ENCODE measurements at regions not wholly inside any gene's neighbourhood (a gene's known extent, or its start where the extent isn't known, plus 50 kb on each side); places are given as distances from the start of the nearest gene placed in this dataset.

DNA sequence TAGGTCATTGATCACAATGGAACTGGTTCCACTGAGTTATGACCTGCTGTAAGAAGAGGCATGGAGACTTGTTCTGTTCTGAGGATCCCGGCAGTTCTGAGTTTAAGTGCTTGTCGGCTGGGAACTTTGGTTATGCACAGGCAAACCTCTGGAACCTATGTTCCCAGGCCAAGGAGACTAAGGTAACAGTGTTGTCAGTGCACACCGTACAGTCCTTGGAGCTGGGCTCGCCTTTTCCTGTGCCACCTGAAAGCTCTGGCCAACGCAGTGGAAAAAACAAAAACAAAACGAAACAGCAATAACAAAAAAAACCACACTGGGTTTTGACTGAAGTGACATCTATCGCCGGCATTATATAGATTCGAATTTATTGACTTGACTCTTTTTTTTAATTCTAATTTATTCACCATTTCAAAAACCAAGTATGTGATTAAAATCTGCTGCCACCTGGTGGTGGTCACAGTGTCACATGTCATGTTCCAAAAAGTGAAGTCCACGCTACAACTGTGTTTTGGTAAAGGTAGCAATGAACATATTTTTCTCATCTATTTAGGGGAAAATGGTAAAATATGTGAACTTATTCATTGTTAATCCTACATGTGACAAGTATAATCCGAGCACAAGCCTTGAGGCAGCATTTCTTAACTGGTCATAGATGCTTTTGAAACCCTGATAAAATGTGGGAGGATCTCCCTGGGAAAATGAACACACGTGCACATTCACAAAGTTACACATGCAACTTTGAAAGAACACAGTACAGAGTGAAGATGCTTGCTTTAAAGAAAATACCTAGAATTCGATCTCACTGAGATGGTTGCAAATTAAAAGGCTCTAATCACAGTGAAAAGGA lies 113.8 kb upstream of the PPP2R2D start:
- peak; percentile 1 for DNase-seq

DNA sequence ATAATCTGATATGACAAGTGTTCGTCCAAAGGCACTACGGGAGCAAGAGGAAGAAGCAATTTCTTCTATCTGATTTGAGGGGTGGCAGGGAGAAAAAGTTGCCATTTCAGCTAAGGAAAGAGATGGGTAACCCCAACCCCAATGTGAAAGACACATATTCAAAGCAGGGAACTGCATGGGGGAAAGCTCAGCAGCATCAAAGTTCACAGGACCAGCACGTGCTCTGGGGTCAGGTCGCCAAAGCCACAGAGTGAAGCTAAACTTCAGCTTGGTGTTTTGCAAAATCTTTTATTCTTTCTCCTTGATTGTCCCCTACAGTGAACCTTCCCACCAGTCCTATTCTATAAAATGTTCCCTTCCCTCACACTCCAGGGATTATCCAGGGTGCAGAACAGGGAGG lies 112.8 kb upstream of the PPP2R2D start:
- DNase-seq = no peak

DNA sequence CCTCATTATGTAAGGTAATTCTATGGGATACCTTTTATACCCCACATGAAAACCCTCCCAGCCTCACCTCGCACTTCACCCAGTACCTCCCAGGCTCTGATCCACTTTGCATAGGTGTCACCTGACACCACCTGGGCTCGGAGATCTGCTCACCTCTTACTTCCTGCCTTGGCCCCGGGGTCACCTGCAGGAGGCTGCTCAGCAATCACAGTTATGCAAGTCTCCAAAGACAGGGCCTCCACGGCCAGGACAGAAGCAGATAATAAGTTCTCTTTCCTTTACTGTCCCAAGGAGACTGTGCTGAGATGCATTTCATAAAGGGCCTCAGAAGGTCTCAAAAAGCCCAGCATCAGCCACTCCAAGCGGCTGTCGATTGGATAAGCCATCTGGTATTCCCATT lies 112.4 kb upstream of the PPP2R2D start:
- DNase-seq = no peak

GRCh38 chr10:131789516-131789915 lies 111.3 kb upstream of the PPP2R2D start:
- DNase-seq = no peak

DNA sequence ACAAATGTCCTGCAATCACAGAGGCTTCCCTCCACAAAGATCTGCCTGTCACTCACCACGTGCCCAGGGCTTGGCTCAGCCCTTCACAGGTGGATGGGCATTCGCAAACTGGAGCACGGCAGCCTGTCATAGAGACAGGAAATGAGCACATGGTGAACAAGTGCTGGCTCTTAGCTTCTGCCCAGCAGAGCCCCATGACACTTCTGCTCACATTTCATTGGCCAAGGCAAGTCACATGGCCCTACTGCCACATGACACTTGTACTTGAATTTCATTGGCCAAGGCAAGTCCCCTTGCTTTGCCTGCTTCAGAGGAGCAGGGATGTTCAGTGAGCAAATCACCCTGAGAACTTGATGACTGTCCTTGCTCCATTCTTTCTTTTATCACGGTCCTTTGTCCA lies 110.8 kb upstream of the PPP2R2D start:
- no peak for DNase-seq

GRCh38 chr10:131792011-131792651 lies 108.7 kb upstream of the PPP2R2D start:
- DNase-seq = no peak

GRCh38 chr10:131792809-131793208 lies 108.0 kb upstream of the PPP2R2D start:
- DNase-seq = no peak

- DNase-seq = no peak
These were observed 105.0 kb upstream of the PPP2R2D start for GRCh38 chr10:131795761-131796160.

GRCh38 chr10:131797626-131798025 lies 103.2 kb upstream of the PPP2R2D start:
- no peak for DNase-seq

- DNase-seq = no peak
These were observed 101.4 kb upstream of the PPP2R2D start for GRCh38 chr10:131799429-131799828.

- no peak for DNase-seq
These were observed 98.5 kb upstream of the PPP2R2D start for GRCh38 chr10:131802156-131802915.

DNA sequence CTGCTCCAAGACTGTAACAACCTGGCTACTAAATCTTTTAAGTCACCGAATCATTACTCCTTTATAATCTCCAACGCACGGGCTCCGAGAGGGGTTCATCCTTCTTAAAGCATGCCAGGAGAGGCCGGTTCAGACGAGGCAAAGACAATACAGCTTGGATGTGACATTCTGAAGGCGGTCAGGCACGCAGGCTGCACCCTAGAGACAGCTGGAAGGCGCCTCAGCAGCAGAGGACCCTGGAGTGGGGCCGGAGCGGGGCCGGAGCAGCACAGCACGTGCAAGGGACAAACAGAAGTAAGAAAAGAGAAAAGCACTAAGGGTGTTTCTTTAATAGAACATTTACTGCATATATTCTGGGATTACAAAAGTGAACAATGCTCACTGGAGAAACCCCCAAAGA lies 97.8 kb upstream of the PPP2R2D start:
- DNase-seq = no peak

DNA sequence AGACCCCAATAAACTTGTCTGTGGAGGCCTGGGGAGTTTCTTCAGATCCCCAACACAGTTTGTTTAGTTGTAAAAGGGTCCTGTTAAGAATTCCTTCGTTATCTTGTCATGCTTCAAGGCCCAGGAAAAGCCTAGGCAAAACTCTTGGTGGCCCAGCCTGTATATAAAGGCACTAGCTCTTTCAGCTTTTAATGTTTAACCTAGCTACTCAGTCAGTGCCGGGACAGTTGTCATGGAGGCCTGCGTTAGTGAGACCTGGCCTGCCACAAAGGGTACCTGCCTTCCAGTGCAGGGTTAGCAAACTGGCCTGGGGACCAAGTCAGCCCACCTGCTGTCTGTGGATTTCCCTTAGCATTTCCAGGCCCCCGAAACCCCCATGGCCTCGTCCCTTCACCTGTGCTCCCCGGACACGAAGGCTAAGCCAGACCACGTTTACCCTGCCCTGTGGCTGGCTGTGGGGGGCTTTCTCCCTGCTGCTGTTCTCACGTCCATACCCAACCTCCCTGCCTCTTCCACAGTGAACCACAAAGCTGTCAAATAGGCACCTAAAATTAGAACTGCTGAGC lies 96.9 kb upstream of the PPP2R2D start:
- DNase-seq = no peak

DNA sequence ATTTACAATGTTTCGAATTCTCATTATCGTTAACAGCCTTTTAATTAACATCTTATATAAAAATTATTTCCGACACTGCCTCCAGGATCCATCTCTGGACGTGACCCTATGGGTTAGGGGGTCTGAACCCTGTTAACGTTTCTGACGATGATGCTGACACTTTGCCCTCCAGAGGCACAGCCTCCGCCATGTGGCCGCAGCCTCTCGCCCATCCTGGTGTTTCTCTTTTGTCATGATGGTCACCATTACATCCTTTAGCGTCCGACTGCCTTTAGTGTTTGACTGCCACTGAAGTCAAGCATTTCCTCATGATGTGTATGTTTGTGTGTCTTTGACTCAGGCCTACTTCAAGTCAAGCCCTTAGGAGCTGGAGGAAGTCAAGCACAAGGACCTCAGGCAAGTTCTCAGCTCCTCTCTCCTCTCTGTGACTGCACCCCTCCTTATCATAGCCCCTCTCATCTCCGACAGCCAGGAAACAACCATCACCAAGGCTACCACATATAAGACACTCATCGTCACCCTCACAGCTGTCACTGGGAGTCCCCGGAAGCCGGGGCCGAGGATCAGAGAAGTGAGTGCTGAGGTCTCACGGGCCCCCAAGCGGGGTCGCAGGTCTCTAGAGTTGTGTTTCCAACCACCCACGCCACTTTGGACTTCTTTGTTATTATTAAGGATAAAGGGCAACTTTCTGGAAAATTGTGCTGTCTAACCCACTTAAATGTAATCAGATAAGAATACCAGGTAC lies 96.1 kb upstream of the PPP2R2D start:
- no peak for DNase-seq

DNA sequence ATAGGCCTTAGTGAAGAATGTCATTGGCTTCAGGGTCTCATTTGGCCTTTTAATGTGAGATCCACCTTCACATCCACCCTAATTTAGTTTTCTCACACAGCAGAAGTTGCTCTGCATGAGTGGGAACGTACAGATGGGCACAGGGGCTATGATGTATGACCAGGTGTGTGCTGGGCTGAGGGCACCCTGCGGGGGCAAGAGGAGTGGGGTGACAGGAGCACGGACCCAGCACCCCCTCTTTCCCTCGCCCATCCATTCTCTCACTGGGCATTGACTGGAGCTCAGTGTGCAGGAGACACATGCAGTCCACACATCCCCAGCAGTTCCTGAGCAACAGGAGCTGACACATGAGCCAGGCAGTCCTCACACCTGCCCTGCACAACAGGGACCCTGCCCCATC lies 95.1 kb upstream of the PPP2R2D start:
- DNase-seq = no peak

- DNase-seq = no peak
These were observed 94.7 kb upstream of the PPP2R2D start for GRCh38 chr10:131806146-131806545.

DNA sequence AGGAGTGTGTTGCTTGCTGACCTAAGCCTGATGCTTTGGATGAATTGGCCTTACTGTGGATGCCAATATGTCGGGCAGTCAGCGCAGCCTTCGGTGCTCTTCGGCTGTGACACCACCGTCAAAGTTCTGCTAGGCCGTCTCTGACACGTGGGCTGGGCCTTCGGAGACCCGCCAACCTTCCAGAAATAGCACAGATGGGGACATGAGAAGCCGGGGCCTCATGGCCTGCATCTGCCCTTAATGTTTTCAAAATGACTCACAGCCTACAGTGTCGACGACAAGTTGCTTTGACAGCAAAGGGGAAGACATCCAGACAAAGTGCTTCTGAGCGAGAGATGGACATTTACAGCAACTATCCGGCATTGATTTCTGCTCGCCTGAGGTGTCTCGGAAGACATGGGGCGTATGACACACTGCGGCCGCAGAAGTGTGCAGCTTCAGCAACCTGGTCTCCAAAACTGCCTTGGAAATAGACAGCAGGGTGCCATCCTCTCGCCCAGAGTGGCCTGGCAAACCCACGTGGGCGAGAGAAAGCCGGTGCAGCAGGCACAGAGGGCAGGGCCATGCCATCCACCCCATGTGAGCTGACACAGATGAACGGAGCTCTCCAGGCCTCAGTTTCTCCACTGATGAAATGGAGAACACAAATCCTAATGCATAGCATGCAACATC lies 94.0 kb upstream of the PPP2R2D start:
- no peak for DNase-seq

DNA sequence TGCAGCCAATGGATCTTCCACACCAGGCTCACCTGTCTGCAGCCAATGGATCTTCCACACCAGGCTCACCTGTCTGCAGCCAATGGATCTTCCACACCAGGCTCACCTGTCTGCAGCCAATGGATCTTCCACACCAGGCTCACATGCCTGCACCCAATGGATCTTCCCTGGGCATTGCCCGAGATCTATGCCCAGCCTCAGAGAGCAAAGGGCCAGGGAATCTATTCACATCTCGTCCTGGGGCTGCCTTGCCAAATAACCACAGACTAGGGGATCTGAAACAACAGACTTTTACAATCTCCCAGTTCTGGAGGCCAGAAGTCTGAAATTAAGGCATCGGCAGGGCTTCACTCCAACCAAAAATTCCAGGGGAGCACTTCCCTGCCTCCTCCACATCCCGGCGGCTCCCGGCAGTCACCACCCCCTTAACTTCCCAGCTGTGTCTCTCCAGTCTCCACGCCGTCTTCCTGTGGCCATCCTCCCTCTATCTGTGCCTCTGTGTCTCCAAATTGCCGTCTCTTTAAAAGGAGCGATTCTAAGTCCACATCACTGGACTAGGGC lies 92.4 kb upstream of the PPP2R2D start:
- DNase-seq = no peak

- DNase-seq = no peak
These were observed 90.6 kb upstream of the PPP2R2D start for GRCh38 chr10:131810036-131810804.

DNA sequence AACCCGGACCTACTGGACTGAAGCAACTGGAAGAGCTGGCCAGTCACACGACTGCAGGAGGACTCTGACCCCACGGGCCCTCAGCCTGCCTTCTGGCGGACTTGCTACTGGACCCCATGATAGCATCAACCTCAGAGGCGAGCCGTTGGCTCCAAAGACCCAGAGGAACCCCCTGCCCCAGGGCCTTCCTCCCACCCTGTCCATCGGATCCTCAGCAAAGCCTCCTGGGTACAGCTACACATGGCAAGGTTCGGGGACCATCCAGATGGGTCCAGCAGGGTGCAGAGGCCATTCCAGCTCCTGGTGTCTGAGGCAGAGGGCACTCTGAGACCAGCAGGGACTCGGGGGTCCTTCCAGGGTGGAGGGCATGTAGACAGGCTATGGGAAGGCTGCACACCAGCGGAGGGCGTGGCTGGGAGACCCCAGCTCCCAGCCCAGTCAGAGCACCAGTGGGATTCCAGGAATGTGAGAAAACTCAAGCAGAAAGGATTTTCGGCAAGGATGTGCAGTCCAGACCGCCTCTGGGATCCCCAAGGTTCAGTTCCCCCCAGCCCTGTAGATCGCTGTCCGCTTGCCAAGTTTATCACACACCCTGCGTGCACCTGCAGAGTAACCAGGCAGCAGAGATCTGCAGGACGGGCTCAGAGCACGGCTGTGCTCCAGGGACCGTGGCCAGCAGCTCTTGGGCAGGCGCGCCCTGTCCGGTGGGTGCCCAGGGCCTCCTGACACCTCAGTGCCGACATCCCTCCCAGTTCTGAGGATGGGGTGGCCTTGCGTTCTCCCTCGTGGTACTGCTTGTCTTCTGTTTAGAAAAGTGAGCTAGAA lies 89.8 kb upstream of the PPP2R2D start:
- DNase-seq = no peak
